HUES64 (cell line): ENCODE measurements at regions not wholly inside any gene's neighbourhood (a gene's known extent, or its start where the extent isn't known, plus 50 kb on each side); places are given as distances from the start of the nearest gene placed in this dataset.
"Not testable (repeated sequence)": the region's sequence is repeated elsewhere in the genome, so short reads cannot be mapped to it uniquely, and the experiment has no call there.

ENCODE experiments used
- H3K27ac ChIP-seq: 2 replicates; pipeline ENCODE4 v1.7.0; 2013; ENCODE audit warnings: low read depth, low read length, inconsistent platforms
- H3K27me3 ChIP-seq: 2 replicates; pipeline ENCODE4 v1.6.1; 2013; ENCODE audit warnings: mild to moderate bottlenecking, low read length; ENCODE audit not compliant: insufficient read depth
- H3K36me3 ChIP-seq: 2 replicates; pipeline ENCODE4 v1.6.1; 2013; ENCODE audit warnings: mild to moderate bottlenecking, low read length; ENCODE audit not compliant: insufficient read depth
- H3K4me1 ChIP-seq: 2 replicates; pipeline ENCODE4 v1.6.1; 2013; ENCODE audit warnings: mild to moderate bottlenecking, low read length, moderate library complexity; ENCODE audit not compliant: insufficient read depth
- H3K4me3 ChIP-seq: 2 replicates; pipeline ENCODE4 v1.5.1; 2013; ENCODE audit warnings: mild to moderate bottlenecking, low read length, moderate library complexity
- H3K9ac ChIP-seq: 2 replicates; pipeline ENCODE4 v1.6.1; 2013; ENCODE audit warnings: mild to moderate bottlenecking, low read depth, low read length
- H3K9me3 ChIP-seq: 2 replicates; pipeline ENCODE4 v1.6.1; 2013; ENCODE audit warnings: low read depth, low read length; ENCODE audit not compliant: insufficient read depth
- WGBS: fragments of 150-250, 120-280 bp; methylation state at CpG from one replicate; pipeline ENCODE4 v1.1.7; 2013; ENCODE audit warnings: missing lambda C conversion rate; 5-methylcytosine and 5-hydroxymethylcytosine counted together

GRCh38 chr6:74181471-74181870 lies 485.5 kb downstream of the CD109 start:
- Histone ChIP-seq H3K27me3 (no peaks in the 10 kb centered on the region), H3K9me3 (no peaks in the 10 kb centered on the region)

GRCh38 chr6:74177506-74177905 lies 481.5 kb downstream of the CD109 start:
- H3K4me3 ChIP-seq = no peak overlapping the region
- no peaks in the 10 kb centered on the region for H3K9me3 ChIP-seq
- H3K27me3 ChIP-seq = no peaks in the 10 kb centered on the region
- H3K9ac ChIP-seq = no peak overlapping the region
- no peaks in the 10 kb centered on the region for H3K36me3 ChIP-seq
- no peaks in the 10 kb centered on the region for H3K4me1 ChIP-seq
- 93% methylated on average over 2 of the region's 4 CpGs for WGBS
- no peak overlapping the region for H3K27ac ChIP-seq

More at GRCh38 chr6:74181471-74181870, 485.5 kb downstream of the CD109 start:
- Histone ChIP-seq H3K9ac (no peak overlapping the region), H3K27ac (no peak overlapping the region), H3K4me3 (no peak overlapping the region), H3K36me3 (no peaks in the 10 kb centered on the region), H3K4me1 (no peaks in the 10 kb centered on the region)

GRCh38 chr6:74170550-74170949 lies 474.5 kb downstream of the CD109 start:
- not testable (repeated sequence) for H3K9ac ChIP-seq, H3K27ac ChIP-seq
- WGBS = no CpG with 5 or more reads among the region's 2 CpGs

GRCh38 chr6:74170118-74170517 lies 474.1 kb downstream of the CD109 start:
- Histone ChIP-seq H3K27me3 (no peaks in the 10 kb centered on the region), H3K27ac (no peak overlapping the region)
- 82% methylated on average over 2 of the region's 2 CpGs for WGBS

More at GRCh38 chr6:74170550-74170949, 474.5 kb downstream of the CD109 start:
- not testable (repeated sequence) for H3K4me3 ChIP-seq, H3K27me3 ChIP-seq, H3K36me3 ChIP-seq, H3K4me1 ChIP-seq, H3K9me3 ChIP-seq

GRCh38 chr6:74167976-74168375 lies 472.0 kb downstream of the CD109 start:
- no peak overlapping the region for H3K9ac ChIP-seq
- no peaks in the 10 kb centered on the region for H3K4me1 ChIP-seq
- H3K27me3 ChIP-seq = no peaks in the 10 kb centered on the region
- no peak overlapping the region for H3K27ac ChIP-seq
- WGBS = 70% methylated on average over 1 of the region's 1 CpG
- no peaks in the 10 kb centered on the region for H3K9me3 ChIP-seq
- H3K4me3 ChIP-seq = no peak overlapping the region
- no peaks in the 10 kb centered on the region for H3K36me3 ChIP-seq

More at GRCh38 chr6:74170118-74170517, 474.1 kb downstream of the CD109 start:
- H3K9me3 ChIP-seq = no peaks in the 10 kb centered on the region
- no peak overlapping the region for H3K9ac ChIP-seq
- H3K4me3 ChIP-seq = no peak overlapping the region
- no peaks in the 10 kb centered on the region for H3K4me1 ChIP-seq
- H3K36me3 ChIP-seq = no peaks in the 10 kb centered on the region

- H3K36me3 ChIP-seq = no peaks in the 10 kb centered on the region
- H3K9me3 ChIP-seq = no peaks in the 10 kb centered on the region
- H3K27me3 ChIP-seq = no peaks in the 10 kb centered on the region
- H3K4me1 ChIP-seq = no peaks in the 10 kb centered on the region
- no peak overlapping the region for H3K9ac ChIP-seq
- H3K27ac ChIP-seq = no peak overlapping the region
- WGBS = 78% methylated on average over 1 of the region's 1 CpG
- no peak overlapping the region for H3K4me3 ChIP-seq
These were observed 471.5 kb downstream of the CD109 start for GRCh38 chr6:74167511-74167910.

GRCh38 chr6:74166849-74167248 lies 470.8 kb downstream of the CD109 start:
- 70% methylated on average over 2 of the region's 2 CpGs for WGBS

GRCh38 chr6:74161380-74161779 lies 465.4 kb downstream of the CD109 start:
- Histone ChIP-seq H3K27ac (no peak overlapping the region), H3K9me3 (no peaks in the 10 kb centered on the region), H3K4me3 (no peak overlapping the region), H3K4me1 (no peaks in the 10 kb centered on the region), H3K27me3 (no peaks in the 10 kb centered on the region), H3K36me3 (no peaks in the 10 kb centered on the region), H3K9ac (no peak overlapping the region)

More at GRCh38 chr6:74166849-74167248, 470.8 kb downstream of the CD109 start:
- H3K9ac ChIP-seq = no peak overlapping the region
- no peaks in the 10 kb centered on the region for H3K9me3 ChIP-seq
- no peaks in the 10 kb centered on the region for H3K36me3 ChIP-seq
- H3K27ac ChIP-seq = no peak overlapping the region
- H3K27me3 ChIP-seq = no peaks in the 10 kb centered on the region
- no peaks in the 10 kb centered on the region for H3K4me1 ChIP-seq
- no peak overlapping the region for H3K4me3 ChIP-seq

- no peaks in the 10 kb centered on the region for H3K9me3 ChIP-seq
- H3K9ac ChIP-seq = no peak overlapping the region
- H3K27ac ChIP-seq = no peak overlapping the region
- H3K4me1 ChIP-seq = no peaks in the 10 kb centered on the region
- WGBS = 97% methylated on average over 3 of the region's 3 CpGs
- H3K4me3 ChIP-seq = no peak overlapping the region
- no peaks in the 10 kb centered on the region for H3K27me3 ChIP-seq
- no peaks in the 10 kb centered on the region for H3K36me3 ChIP-seq
These were observed 456.2 kb downstream of the CD109 start for GRCh38 chr6:74152096-74152675.

GRCh38 chr6:74145931-74146330 lies 449.9 kb downstream of the CD109 start:
- Histone ChIP-seq H3K9ac (no peak overlapping the region), H3K27me3 (no peaks in the 10 kb centered on the region), H3K36me3 (no peaks in the 10 kb centered on the region), H3K4me3 (no peak overlapping the region), H3K27ac (no peak overlapping the region), H3K4me1 (no peaks in the 10 kb centered on the region), H3K9me3 (no peaks in the 10 kb centered on the region)

GRCh38 chr6:74137911-74138310 lies 441.9 kb downstream of the CD109 start:
- H3K4me1 ChIP-seq = no peaks in the 10 kb centered on the region
- no peak overlapping the region for H3K27ac ChIP-seq
- H3K4me3 ChIP-seq = no peak overlapping the region
- WGBS = 84% methylated on average over 2 of the region's 2 CpGs
- H3K27me3 ChIP-seq = no peaks in the 10 kb centered on the region
- no peaks in the 10 kb centered on the region; the same call in 1 of the 2 replicates for H3K9me3 ChIP-seq
- no peak overlapping the region for H3K9ac ChIP-seq
- no peaks in the 10 kb centered on the region for H3K36me3 ChIP-seq

- Histone ChIP-seq H3K27ac (no peak overlapping the region), H3K4me1 (no peaks in the 10 kb centered on the region), H3K4me3 (no peak overlapping the region), H3K36me3 (no peaks in the 10 kb centered on the region), H3K27me3 (no peaks in the 10 kb centered on the region), H3K9me3 (no peaks in the 10 kb centered on the region; the same call in 1 of the 2 replicates), H3K9ac (no peak overlapping the region)
These were observed 438.3 kb downstream of the CD109 start for GRCh38 chr6:74134327-74134726.
